PC-3 (cell line): ENCODE measurements at regions not wholly inside any gene's neighbourhood (a gene's known extent, or its start where the extent isn't known, plus 50 kb on each side); places are given as distances from the start of the nearest gene placed in this dataset.
"Not testable (repeated sequence)": the region's sequence is repeated elsewhere in the genome, so short reads cannot be mapped to it uniquely, and the experiment has no call there.

Source experiments
- ATAC-seq: fragments of 200-7000 bp; cut with Tn5 transposase; 2 replicates; pipeline ENCODE4 v1.9.1; 2020; ENCODE audit warnings: mild to moderate bottlenecking, moderate library complexity
- BruUV-seq: library from RNA; stranded (reverse); fragments of 400-500 nt; replicated peaks from 2 replicates; lab custom pipeline; 2021; lab: Mats Ljungman, UMichigan
- CTCF ChIA-PET: fragments of 300-600 bp; sonication (Branson Sonifier 250); formaldehyde crosslinking; loops from one replicate; lab custom pipeline; 2022; ENCODE audit warnings: antibody characterized with exemption; lab: Charles Lee
- POLR2A ChIA-PET: fragments of 300-600 bp; sonication (Branson Sonifier 250); formaldehyde crosslinking; loops from one replicate; lab custom pipeline; 2022; ENCODE audit warnings: antibody characterized with exemption; ENCODE audit not compliant: unreplicated experiment; lab: Charles Lee
- DNase-seq: peaks from one replicate; pipeline ENCODE4 v3.0.0-alpha.2; 2015
- H2AFZ ChIP-seq: fragments of 300-600 bp; sonication (generic); 2 replicates; pipeline ENCODE4 v1.6.0; 2016; ENCODE audit warnings: antibody characterized with exemption, low read length
- H3F3A ChIP-seq: fragments of 300-600 bp; sonication (generic); one replicate; pipeline ENCODE4 v1.6.0; 2017; ENCODE audit warnings: antibody characterized with exemption, low read length, control low read depth, mild to moderate bottlenecking; ENCODE audit not compliant: unreplicated experiment
- H3K27ac ChIP-seq: fragments of 300-600 bp; sonication (generic); 2 replicates; pipeline ENCODE4 v1.5.1; 2016; ENCODE audit warnings: mild to moderate bottlenecking, low read length
- H3K27me3 ChIP-seq: fragments of 300-600 bp; sonication (generic); 2 replicates; pipeline ENCODE4 v1.6.1; 2016; ENCODE audit warnings: low read length, mixed read lengths
- H3K36me3 ChIP-seq: fragments of 300-600 bp; sonication (generic); 2 replicates; pipeline ENCODE4 v1.6.1; 2016; ENCODE audit warnings: low read depth, mixed run types, low read length, mixed read lengths
- H3K4me1 ChIP-seq: fragments of 300-600 bp; sonication (generic); 2 replicates; pipeline ENCODE4 v1.5.1; 2016; ENCODE audit warnings: low read length; ENCODE audit not compliant: insufficient read depth
- H3K4me2 ChIP-seq: fragments of 300-600 bp; sonication (generic); 2 replicates; pipeline ENCODE4 v1.6.0; 2016; ENCODE audit warnings: low read length
- H3K4me3 ChIP-seq: fragments of 300-600 bp; sonication (generic); 2 replicates; pipeline ENCODE4 v1.5.1; 2016; ENCODE audit warnings: mild to moderate bottlenecking, low read length, mixed read lengths
- H3K79me2 ChIP-seq: fragments of 300-600 bp; sonication (generic); 2 replicates; pipeline ENCODE4 v1.6.1; 2017; ENCODE audit warnings: low read length, mixed read lengths
- H3K9ac ChIP-seq: fragments of 300-600 bp; sonication (generic); 2 replicates; pipeline ENCODE4 v1.6.0; 2016; ENCODE audit warnings: mild to moderate bottlenecking, low read length
- H3K9me2 ChIP-seq: fragments of 300-600 bp; sonication (generic); replicated peaks from 2 replicates; pipeline ENCODE4 v1.6.1; 2016; ENCODE audit warnings: mixed run types, low read length, mixed read lengths
- H3K9me3 ChIP-seq: fragments of 300-600 bp; sonication (generic); 2 replicates; pipeline ENCODE4 v1.6.1; 2016; ENCODE audit warnings: low read length, mixed read lengths
- H4K20me1 ChIP-seq: fragments of 300-600 bp; sonication (generic); 2 replicates; pipeline ENCODE4 v1.6.1; 2016; ENCODE audit warnings: low read length, mixed read lengths
- CTCF ChIP-seq: fragments of 300-600 bp; sonication (generic); conservative IDR thresholded peaks from 2 replicates; pipeline ENCODE4 v1.5.1; 2017; ENCODE audit warnings: antibody characterized with exemption, low read depth, mild to moderate bottlenecking, low read length
- EZH2 ChIP-seq: fragments of 300-600 bp; sonication (generic); IDR thresholded peaks from one replicate; pipeline ENCODE4 v1.6.1; 2017; ENCODE audit warnings: antibody characterized with exemption, mild to moderate bottlenecking, low read length; ENCODE audit not compliant: unreplicated experiment
- EZH2phosphoT487 ChIP-seq: fragments of 300-600 bp; sonication (generic); IDR thresholded peaks from 2 replicates; pipeline ENCODE4 v1.6.1; 2018; ENCODE audit warnings: mild to moderate bottlenecking, antibody characterized with exemption, low read length, borderline replicate concordance
- intact Hi-C: fragments of 100-400 bp; cut with micrococcal nuclease; formaldehyde crosslinking; loops from 2 replicates; pipeline ENCODE4 v1.9.0; 2023

- H3K4me1 ChIP-seq: no peaks in the 10 kb centered on the region
- no peaks in the 10 kb centered on the region for H3K79me2 ChIP-seq
- H4K20me1 ChIP-seq: no peaks in the 10 kb centered on the region
- no peak for DNase-seq
- H3K36me3 ChIP-seq: no peaks in the 10 kb centered on the region
- POLR2A ChIA-PET: no interaction called here
- no peaks in the 10 kb centered on the region for H3K9me3 ChIP-seq
- H3K4me2 ChIP-seq: no peak overlapping the region
- ATAC-seq: no peak
- no peaks in the 10 kb centered on the region for H3K9me2 ChIP-seq
- no peak overlapping the region for H3K4me3 ChIP-seq
- CTCF ChIA-PET: no interaction called here
- H3K27me3 ChIP-seq: no peaks in the 10 kb centered on the region
- no peak overlapping the region for H2AFZ ChIP-seq
- no TSS peak for BruUV-seq
- H3K27ac ChIP-seq: no peak overlapping the region
- H3F3A ChIP-seq: no peaks in the 10 kb centered on the region
- intact Hi-C loops: no loop called here
- TF ChIP-seq EZH2 (no peak), CTCF (no peak), EZH2phosphoT487 (no peak)
- H3K9ac ChIP-seq: no peak overlapping the region
Measured at GRCh38 chr7:153698046-153698445, 354.2 kb upstream of the DPP6 start.

- no peaks in the 10 kb centered on the region for H3K9me2 ChIP-seq
- DNase-seq (no peak), ATAC-seq (no peak)
- POLR2A ChIA-PET: no interaction called here
- no peaks in the 10 kb centered on the region for H3K9me3 ChIP-seq
- no peaks in the 10 kb centered on the region for H3F3A ChIP-seq
- H3K4me1 ChIP-seq: no peaks in the 10 kb centered on the region
- BruUV-seq: no TSS peak
- H3K9ac ChIP-seq: no peak overlapping the region
- intact Hi-C loops: no loop called here
- H3K4me3 ChIP-seq: no peak overlapping the region
- no peaks in the 10 kb centered on the region for H3K36me3 ChIP-seq
- no peaks in the 10 kb centered on the region for H4K20me1 ChIP-seq
- no peak for TF ChIP-seq EZH2
- no peak for TF ChIP-seq EZH2phosphoT487
- TF ChIP-seq CTCF: no peak
- H2AFZ ChIP-seq: no peak overlapping the region
- no peaks in the 10 kb centered on the region for H3K27me3 ChIP-seq
- CTCF ChIA-PET: no interaction called here
- no peak overlapping the region for H3K4me2 ChIP-seq
- H3K27ac ChIP-seq: no peak overlapping the region
- no peaks in the 10 kb centered on the region for H3K79me2 ChIP-seq
Measured at GRCh38 chr7:153701678-153702077, 350.5 kb upstream of the DPP6 start.

- intact Hi-C loops, H3K9me2 ChIP-seq, H3K4me1 ChIP-seq, BruUV-seq, H4K20me1 ChIP-seq, H2AFZ ChIP-seq, H3K36me3 ChIP-seq, ATAC-seq, POLR2A ChIA-PET, H3K9ac ChIP-seq, H3K79me2 ChIP-seq, H3K9me3 ChIP-seq, H3K27ac ChIP-seq, H3K4me2 ChIP-seq, H3F3A ChIP-seq, DNase-seq, H3K27me3 ChIP-seq, H3K4me3 ChIP-seq, CTCF ChIA-PET: not testable (repeated sequence)
Measured at GRCh38 chr7:153723892-153724291, 328.3 kb upstream of the DPP6 start.

- H3K9me3 ChIP-seq, H3K4me1 ChIP-seq, H3K9ac ChIP-seq, intact Hi-C loops, CTCF ChIA-PET, H3K4me3 ChIP-seq, H2AFZ ChIP-seq, H3F3A ChIP-seq, H3K36me3 ChIP-seq, H3K9me2 ChIP-seq, H3K27ac ChIP-seq, POLR2A ChIA-PET, H3K27me3 ChIP-seq, H3K79me2 ChIP-seq, H3K4me2 ChIP-seq, H4K20me1 ChIP-seq, BruUV-seq, DNase-seq, ATAC-seq: not testable (repeated sequence)
Measured at GRCh38 chr7:153731504-153731903, 320.7 kb upstream of the DPP6 start.

GRCh38 chr7:153743434-153743833 lies 308.8 kb upstream of the DPP6 start:
- H3K4me3 ChIP-seq, CTCF ChIA-PET, H3F3A ChIP-seq, ATAC-seq, H3K27ac ChIP-seq, H2AFZ ChIP-seq, DNase-seq, H3K79me2 ChIP-seq, H3K27me3 ChIP-seq, H3K4me1 ChIP-seq, intact Hi-C loops, H3K9me3 ChIP-seq, H3K36me3 ChIP-seq, H3K4me2 ChIP-seq, H3K9ac ChIP-seq, H4K20me1 ChIP-seq, BruUV-seq, POLR2A ChIA-PET, H3K9me2 ChIP-seq: not testable (repeated sequence)
